ENCODE measurements at regions not wholly inside any gene's neighbourhood (a gene's known extent, or its start where the extent isn't known, plus 50 kb on each side); places are given as distances from the start of the nearest gene placed in this dataset.

GRCh38 chr3:99534951-99535704 is 103.3 kb upstream of the COL8A1 start:
- TF ChIP-seq CTCF (IDR thresholded peaks at IDR 0.05; ENCODE audit: poor library complexity, severe bottlenecking) = no peak
- TF ChIP-seq EZH2 (IDR thresholded peaks at IDR 0.05; ENCODE audit: borderline replicate concordance, insufficient read depth, low read length, poor library complexity, severe bottlenecking) = no peak
- TF ChIP-seq EP300 (conservative IDR thresholded peaks at IDR 0.05; ENCODE audit: poor library complexity, severe bottlenecking) = no peak
- no peak for TF ChIP-seq POLR2AphosphoS5 (IDR thresholded peaks at IDR 0.05)
- TF ChIP-seq REST (IDR thresholded peaks at IDR 0.05; ENCODE audit: borderline replicate concordance) = no peak
- TF ChIP-seq RAD21 (conservative IDR thresholded peaks at IDR 0.05) = no peak
- no peak for TF ChIP-seq TAF1 (IDR thresholded peaks at IDR 0.05; ENCODE audit: low read depth)
- no peak for TF ChIP-seq MXI1 (conservative IDR thresholded peaks at IDR 0.05; ENCODE audit: poor library complexity, severe bottlenecking)

All from neural cell (in vitro differentiated cells).